ENCODE measurements at regions not wholly inside any gene's neighbourhood (a gene's known extent, or its start where the extent isn't known, plus 50 kb on each side); places are given as distances from the start of the nearest gene placed in this dataset.

DNA sequence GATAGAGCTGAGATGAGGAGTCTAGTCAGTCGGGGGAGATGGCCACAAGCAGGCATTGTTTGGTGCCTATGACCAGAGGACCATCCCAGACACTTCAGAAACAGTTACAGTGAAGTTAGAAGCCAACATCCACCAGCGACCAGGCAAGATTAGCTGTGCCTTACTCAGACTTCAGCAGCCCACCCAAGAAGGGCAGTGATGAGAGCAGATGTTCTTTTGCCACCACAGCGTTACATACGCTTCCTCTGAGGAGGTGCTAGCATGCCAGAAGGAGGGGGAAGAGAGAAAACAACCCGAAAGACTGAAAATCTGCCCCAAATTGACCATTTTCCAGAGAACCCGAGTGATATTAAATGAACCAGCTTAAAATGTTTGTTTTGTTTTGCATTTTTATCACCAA, 186.8 kb downstream of the PRL start:
- DNase-seq (ENCODE audit: low read depth in 1 of 2, low spot score in 1 of 2) = no peak
- Histone ChIP-seq H3K27me3 (ENCODE audit: insufficient read depth, poor library complexity, severe bottlenecking) (no peaks in the 10 kb centered on the region), H3K4me3 (replicated peaks; ENCODE audit: insufficient read depth, low read length) (no peak overlapping the region), H3K27ac (replicated peaks) (no peak overlapping the region)
- TF ChIP-seq GABPA (IDR thresholded peaks at IDR 0.05; ENCODE audit: low read depth) (no peak), CTCF (IDR thresholded peaks at IDR 0.05; ENCODE audit: insufficient read depth, low read length) (no peak)

DNA sequence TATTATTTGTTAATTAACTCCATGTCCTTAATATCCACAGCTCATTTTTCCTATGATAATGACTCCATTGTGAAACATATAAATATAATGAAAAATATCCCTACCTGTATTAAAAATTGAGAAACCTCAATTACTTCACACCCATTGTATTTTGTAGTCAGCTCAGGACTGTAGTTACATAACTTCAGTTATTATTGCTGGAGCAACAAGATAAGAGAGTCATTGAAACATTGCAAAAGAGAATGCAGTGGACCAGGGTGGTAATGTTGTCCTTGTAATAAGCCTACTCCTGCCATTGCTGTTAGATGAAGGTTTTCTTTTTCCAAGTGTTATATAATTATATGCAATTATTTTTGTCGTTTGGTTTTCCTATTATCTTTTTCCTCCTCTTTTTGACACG, 184.4 kb downstream of the PRL start:
- DNase-seq (ENCODE audit: low read depth in 1 of 2, low spot score in 1 of 2) = peak; percentile 9 to 43
- Histone ChIP-seq H3K27ac (replicated peaks) (peak overlapping the region; percentile 23), H3K4me3 (replicated peaks; ENCODE audit: insufficient read depth, low read length) (no peak overlapping the region), H3K27me3 (ENCODE audit: insufficient read depth, poor library complexity, severe bottlenecking) (no peaks in the 10 kb centered on the region)
- TF ChIP-seq, protein P1, sequence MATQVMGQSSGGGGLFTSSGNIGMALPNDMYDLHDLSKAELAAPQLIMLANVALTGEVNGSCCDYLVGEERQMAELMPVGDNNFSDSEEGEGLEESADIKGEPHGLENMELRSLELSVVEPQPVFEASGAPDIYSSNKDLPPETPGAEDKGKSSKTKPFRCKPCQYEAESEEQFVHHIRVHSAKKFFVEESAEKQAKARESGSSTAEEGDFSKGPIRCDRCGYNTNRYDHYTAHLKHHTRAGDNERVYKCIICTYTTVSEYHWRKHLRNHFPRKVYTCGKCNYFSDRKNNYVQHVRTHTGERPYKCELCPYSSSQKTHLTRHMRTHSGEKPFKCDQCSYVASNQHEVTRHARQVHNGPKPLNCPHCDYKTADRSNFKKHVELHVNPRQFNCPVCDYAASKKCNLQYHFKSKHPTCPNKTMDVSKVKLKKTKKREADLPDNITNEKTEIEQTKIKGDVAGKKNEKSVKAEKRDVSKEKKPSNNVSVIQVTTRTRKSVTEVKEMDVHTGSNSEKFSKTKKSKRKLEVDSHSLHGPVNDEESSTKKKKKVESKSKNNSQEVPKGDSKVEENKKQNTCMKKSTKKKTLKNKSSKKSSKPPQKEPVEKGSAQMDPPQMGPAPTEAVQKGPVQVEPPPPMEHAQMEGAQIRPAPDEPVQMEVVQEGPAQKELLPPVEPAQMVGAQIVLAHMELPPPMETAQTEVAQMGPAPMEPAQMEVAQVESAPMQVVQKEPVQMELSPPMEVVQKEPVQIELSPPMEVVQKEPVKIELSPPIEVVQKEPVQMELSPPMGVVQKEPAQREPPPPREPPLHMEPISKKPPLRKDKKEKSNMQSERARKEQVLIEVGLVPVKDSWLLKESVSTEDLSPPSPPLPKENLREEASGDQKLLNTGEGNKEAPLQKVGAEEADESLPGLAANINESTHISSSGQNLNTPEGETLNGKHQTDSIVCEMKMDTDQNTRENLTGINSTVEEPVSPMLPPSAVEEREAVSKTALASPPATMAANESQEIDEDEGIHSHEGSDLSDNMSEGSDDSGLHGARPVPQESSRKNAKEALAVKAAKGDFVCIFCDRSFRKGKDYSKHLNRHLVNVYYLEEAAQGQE (IDR thresholded peaks at IDR 0.05; ENCODE audit: insufficient replicate concordance, low read depth) = no peak
- TF ChIP-seq POLR2AphosphoS5 (IDR thresholded peaks at IDR 0.05; ENCODE audit: low read depth) = no peak
- TF ChIP-seq CTCF (IDR thresholded peaks at IDR 0.05; ENCODE audit: insufficient read depth, low read length) = no peak
- no peak for TF ChIP-seq GABPA (IDR thresholded peaks at IDR 0.05; ENCODE audit: low read depth)
- no peak for TF ChIP-seq SPI1 (IDR thresholded peaks at IDR 0.05; ENCODE audit: borderline replicate concordance, low read depth)

DNA sequence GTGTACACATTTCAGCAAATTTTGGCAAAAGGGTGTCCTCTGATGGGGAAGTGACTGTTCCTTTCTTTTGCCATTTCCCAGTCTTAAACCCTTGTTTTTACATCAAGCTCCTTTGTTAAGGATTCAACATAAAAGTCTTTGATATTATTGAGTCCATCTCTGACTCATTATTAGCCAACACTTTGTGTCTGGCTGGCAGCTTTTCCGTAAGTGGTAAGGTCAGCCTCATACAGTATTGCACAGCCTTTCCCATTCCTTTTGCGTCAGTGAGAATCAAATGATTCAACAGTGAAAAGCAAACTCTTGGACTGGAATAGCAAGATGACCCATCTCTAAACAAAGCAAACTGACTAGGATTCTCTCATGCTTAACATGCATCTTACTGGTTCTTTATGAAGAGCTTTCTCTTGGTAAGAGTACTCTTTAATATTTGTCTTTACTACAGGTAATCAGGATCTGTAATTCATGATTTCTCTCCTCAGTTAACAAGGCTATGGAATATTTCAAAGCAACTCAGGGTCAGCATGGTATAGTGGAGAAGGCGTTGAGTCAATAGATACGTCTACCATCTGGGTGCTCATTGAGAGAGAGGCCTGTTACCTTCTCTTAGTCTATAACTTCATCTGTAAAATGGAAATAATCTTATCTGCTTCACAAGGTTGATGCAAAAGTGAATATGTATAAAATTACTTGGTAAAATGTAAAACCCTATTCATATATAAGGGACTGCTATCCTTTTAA, 183.6 kb downstream of the PRL start:
- TF ChIP-seq, protein P1 (IDR thresholded peaks at IDR 0.05; ENCODE audit: insufficient replicate concordance, low read depth) = no peak
- no peak for TF ChIP-seq GABPA (IDR thresholded peaks at IDR 0.05; ENCODE audit: low read depth)
- DNase-seq (ENCODE audit: low read depth in 1 of 2, low spot score in 1 of 2) = peak in 1 of 2 experiments; percentile 10
- no peak overlapping the region for H3K4me3 ChIP-seq (replicated peaks; ENCODE audit: insufficient read depth, low read length)
- H3K27ac ChIP-seq (replicated peaks) = peak overlapping the region; percentile 23
- H3K27me3 ChIP-seq (ENCODE audit: insufficient read depth, poor library complexity, severe bottlenecking) = no peaks in the 10 kb centered on the region

GRCh38 chr6:22115559-22115958, 181.3 kb downstream of the PRL start:
- H3K4me3 ChIP-seq (replicated peaks; ENCODE audit: insufficient read depth, low read length) = no peak overlapping the region
- H3K27ac ChIP-seq (replicated peaks) = no peak overlapping the region
- no peaks in the 10 kb centered on the region for H3K27me3 ChIP-seq (ENCODE audit: insufficient read depth, poor library complexity, severe bottlenecking)
- no peak for TF ChIP-seq CTCF (IDR thresholded peaks at IDR 0.05; ENCODE audit: insufficient read depth, low read length)
- TF ChIP-seq, protein P1 (IDR thresholded peaks at IDR 0.05; ENCODE audit: insufficient replicate concordance, low read depth) = no peak
- TF ChIP-seq POLR2AphosphoS5 (IDR thresholded peaks at IDR 0.05; ENCODE audit: low read depth) = no peak
- no peak for TF ChIP-seq SPI1 (IDR thresholded peaks at IDR 0.05; ENCODE audit: borderline replicate concordance, low read depth)
- no peak for TF ChIP-seq GABPA (IDR thresholded peaks at IDR 0.05; ENCODE audit: low read depth)
- DNase-seq (ENCODE audit: low read depth in 1 of 2, low spot score in 1 of 2) = no peak
